HPDE6-E6E7 (cell line): ENCODE measurements at regions not wholly inside any gene's neighbourhood (a gene's known extent, or its start where the extent isn't known, plus 50 kb on each side); places are given as distances from the start of the nearest gene placed in this dataset.
"Not testable (repeated sequence)": the region's sequence is repeated elsewhere in the genome, so short reads cannot be mapped to it uniquely, and the experiment has no call there.

ENCODE experiments used
- DNase-seq: peaks from one replicate; pipeline ENCODE4 v3.0.0; 2011; ENCODE audit warnings: missing footprints; ENCODE audit errors: extremely low spot score

DNA sequence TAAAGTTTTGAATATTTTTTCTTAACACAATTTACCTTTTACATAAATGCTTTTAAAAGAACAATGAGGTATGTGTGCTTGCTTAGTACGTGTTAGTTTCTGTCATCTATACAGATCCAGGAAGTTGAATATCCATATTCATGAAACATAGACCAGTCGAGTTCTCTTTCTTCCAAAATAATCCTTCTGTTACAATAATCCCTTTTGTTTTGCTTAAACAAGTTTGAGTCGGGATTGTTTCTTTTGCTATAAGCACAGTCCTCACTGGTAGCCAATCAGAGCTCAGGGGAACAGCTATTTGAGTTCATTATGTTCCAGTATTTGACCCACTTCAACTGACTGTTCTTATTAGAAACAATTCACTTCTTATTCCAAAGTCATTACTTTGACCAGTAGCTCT is 214.7 kb upstream of the FLRT2 start:
- no peak for DNase-seq

DNA sequence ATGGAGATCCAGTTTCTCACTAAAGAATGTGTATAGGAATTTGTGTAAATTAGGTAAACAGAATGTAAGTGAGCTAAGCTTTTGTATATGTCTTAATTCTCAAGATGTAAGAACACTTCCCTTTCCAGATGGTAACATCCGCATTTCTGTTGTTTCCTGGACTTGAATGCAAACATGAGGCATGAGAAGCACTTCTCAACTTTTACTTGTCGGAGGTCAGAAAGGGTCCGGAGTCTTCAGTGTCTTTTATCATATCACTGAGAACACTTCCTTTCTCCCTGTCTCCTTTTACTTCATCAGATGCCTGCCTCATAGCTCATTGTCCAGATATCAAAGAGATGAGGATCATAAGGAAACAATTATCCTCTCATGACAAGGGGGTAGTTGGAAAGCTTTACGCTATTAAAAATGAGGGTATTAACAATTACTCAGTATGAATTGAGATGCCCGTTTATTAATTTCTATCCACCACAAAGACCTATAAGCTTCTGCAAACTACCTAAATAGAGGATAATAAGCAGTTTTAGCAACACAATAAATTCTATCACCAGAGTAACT is 214.1 kb upstream of the FLRT2 start:
- DNase-seq, result no peak

DNA sequence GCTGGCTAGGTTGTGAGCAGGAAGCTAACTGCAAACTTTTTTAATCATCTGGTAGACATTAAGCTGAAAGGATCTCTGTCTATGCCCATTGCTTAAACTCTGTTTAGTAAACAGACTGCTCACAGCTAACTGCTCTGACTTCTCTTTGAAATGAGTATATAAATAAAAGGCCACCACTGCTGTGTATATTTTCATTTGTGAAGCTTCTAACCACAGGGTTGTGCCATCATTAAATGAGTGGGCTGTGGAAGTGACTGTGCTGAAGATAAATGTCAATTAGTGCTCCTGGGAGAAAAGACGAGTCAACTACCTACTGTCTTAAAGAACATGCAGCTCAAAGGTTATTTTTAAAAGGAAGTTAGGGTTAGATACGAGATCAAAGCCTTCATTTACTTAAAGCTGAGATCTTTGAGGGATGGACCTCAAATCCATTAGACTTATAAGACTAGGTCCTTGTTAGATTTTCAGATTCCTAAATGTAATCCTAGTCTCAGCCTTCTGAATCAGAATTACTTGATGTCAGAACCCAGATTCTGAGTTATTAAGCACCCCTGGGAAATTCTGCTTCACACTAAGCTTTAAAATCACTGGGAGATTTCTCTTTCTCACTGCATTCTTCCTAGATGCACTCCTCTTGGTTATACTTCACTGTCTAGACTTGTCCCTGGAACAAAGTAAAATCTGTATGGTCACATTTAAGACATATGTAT is 213.1 kb upstream of the FLRT2 start:
- no peak for DNase-seq

DNA sequence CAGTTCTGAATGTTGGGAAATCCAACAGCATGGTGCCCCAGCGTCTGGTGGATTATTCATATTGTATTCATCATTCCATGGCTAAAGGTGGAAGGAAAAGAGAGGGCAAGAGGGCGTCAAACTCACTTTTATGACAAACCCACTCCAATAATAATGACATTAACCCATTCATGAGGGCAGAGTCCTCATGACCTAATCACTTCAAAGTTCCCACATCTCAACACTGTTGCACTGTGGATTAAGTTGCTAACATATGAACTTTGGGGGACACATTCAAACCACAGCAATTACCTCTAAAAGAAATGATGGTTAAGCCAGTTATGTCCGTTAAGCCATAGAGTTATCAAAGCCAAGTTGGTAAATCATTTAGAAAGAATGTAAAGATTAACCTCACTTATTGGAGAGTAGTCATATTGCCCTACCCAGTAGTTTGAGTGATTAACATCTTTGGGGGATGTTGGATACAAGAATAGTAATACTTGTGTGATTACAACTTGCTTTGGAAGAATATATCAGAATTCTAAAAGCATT is 212.4 kb upstream of the FLRT2 start:
- no peak for DNase-seq

DNA sequence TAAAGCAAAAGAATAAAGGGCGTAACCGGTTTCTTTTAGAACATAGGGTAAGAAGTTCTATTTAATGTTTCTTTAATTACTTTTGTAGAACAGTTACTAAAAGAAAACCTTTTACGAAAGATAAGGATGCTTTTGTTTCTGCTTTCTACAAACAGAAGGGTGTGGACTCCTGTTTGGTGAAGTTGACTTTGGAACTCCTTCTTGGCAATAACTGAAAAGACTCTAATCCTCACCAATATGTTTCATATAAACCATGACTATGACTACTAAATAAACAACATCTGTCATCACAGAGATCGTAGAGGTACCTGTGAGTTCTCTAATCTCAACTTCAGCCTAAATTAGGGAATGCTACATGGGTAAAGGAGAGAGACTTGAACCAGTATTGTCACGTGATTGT is 210.8 kb upstream of the FLRT2 start:
- DNase-seq, result no peak

DNA sequence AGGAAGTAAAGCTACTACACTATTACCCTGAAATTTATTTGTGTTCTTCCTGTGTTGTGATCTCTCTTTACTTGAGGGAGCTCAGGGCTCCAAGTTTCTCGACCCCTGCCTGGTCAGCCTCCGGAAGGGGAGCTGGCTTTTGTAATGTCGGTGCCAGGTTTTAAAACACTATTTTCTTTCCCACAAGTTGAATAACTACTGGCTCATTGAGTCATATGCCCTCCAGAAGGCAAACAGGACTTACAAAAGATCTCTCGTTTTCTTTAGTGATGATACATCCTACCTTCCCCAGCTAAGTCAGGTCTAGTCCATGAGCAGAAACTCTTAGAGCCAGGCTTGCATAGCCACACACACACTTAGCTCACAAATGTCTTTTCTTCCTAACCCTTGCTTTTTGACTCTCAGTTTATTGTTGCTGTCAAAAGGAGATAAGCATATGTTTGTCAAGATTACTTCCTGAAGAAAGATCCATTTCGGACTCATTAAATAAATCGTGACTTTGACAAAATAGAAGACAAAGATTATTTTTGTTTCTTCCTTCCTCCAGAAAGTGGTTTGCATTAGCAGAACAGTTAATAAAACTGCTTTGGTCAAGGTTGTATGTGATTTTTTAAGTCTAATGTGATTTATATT is 209.8 kb upstream of the FLRT2 start:
- DNase-seq, result peak; percentile 58

DNA sequence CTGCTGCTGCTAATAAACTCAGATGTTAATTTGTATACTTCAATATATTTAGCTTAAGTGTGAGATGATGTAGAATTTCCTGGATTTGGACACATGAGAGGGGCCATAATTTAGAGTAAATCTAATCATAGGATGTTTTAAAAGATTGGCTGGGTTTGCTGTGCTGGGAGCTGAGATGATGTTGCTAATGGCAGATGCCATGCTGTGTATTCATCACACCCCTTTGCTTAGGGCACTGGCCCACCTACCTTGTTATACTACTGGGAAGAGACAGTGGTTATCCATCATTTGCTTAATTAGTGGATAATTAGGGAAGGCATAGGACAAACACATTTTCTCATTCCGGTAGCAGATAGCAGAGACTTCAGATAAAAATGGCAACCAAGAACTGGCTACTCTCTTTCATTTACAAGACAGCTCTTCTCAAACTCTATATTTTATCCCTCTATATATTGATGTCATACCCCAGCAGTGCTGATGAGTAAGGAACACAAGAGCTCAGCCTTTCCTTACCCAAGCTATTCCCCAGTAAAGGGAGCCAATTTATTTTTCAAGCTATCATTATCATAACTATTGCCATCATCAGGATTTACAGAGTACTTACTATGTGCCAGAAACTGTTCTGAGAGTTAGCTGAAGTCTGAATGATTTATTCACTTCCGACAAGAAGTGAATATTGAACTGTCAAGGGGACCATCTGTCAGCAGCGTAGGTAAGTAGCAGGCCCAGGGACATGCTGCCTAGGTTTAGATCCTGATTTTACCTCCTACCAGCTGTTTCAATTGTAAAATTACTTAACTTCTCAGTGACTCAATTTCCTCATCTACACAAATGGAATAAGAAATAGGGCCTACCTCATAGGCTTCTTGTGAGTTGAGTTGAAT is 204.6 kb upstream of the FLRT2 start:
- no peak for DNase-seq

DNA sequence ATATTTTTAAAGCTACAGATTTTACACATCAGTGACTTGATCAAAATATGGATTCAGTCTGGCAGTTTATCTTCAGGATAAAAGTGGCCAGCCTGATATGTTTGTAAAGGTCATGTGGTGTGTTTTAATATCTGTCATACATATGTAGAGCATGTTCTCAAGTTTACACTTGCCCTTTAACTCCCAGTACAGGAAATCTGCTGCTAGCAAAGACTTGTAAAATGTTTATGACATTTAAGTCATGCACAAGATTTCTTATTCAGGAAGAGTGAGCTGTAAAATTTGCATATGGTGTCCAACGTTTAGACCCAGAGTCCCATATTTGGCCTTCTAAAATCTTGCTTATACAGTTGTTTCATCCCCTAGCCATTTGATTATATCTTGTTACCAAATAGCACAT is 197.5 kb upstream of the FLRT2 start:
- peak; percentile 15 for DNase-seq

DNA sequence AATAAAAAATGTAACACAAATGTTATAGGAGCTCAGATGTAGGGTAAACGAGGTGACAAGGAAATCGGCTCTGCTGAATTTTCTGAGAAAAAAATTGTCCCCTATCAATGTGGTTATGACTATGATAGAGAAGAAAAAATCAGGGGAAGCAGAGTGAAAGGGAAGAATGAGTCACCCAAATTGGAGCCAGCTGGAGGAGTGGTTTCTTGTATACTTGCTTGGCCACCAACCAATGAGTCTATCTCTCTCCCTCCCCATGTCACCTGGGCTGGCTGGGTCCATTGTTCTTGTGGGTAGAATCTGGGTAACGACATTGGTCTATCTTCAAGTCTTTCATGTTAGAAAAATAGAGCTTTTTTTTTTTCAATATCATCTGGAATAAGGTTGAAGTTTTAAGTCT is 196.6 kb upstream of the FLRT2 start:
- peak; percentile 53 for DNase-seq

DNA sequence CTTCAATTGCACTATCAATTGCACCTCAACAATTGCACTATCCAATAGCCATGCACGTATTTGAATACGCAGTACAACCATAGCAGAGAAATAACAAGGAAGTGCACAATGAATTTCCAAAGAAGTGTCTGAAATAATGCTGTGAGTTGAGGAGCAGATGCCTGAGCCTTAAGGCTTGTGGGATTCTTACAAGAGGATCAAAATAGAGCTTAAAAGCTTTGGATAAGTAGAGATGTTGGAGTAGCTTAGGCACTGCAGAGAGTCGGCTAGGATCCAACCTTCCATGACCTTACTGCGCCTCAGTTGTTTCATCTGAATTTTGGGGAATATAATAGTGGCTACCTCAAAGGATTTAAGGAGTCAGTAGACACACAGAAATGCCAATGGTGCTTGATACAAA is 196.1 kb upstream of the FLRT2 start:
- no peak for DNase-seq

DNA sequence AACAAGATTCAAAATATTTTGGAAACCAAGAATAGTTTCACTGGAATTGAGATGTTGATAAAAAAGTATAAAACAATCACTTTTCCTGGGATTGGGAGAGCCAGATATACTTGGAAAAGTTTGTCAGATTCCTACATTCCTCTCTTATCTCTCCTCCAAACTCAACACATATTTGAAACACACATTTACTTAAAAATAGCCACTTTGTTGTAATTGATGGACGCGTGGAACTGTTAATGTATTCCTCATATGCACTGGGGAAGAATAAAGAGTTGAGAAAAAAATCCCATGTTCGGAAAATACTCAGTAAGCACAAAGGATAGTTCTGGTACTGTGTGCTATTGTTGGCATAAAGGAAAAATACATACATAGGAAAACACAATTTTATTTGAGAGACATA is 195.6 kb upstream of the FLRT2 start:
- DNase-seq, result no peak

DNA sequence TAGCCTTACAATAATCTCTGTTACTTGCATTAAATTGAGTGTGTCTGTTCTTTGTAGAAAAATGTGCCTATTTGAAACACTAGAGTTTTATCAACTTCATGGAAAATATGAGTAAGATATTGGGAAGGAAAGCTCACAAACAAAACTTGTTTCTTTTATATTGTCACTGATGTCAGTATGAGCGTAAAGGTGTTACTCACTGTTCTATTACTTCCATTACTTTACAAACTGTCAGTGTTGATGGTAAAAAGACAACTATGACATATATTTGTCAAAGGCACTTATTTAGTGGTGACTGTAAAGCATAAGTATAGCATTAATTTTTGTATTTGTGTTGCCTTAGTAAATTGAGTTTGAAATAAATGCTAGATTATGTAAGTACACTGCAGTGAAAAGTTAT is 193.7 kb upstream of the FLRT2 start:
- no peak for DNase-seq

DNA sequence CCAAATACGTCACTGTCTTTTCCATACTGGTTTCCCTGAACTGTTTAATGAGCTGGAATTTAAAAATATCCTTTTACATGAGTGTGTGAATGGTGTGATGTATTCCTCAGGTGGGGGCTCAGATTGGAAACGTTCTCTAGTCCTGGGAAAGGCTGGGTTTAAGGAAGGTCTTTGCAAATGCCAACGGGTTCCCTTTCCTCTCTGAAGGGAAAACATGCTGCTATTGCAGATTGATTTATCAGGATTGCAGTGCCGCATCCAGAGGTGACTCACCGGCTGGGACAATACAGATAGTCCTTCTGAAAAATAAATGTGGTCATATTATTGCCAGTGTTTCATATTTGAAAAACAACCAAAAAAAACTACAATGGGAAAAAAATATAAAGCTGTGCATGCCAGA is 193.1 kb upstream of the FLRT2 start:
- DNase-seq, result no peak

DNA sequence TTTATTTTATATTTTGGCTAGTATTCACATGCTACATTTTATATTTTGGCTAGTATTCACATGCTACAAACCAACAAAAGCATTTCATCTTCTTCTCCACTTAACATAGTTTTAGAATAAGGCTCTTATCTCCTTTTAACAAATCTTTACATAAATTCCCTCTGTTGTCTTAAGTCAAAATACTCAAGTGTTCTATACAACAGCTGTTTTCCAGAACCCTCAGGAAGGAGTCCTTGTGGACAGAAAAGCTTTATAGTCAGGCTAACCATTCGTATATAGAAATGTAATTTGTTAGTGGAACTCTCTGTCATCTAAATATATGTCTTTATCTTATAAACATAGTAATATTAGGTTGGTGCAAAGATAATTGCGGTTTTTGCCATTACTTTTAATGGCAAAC is 191.0 kb upstream of the FLRT2 start:
- no peak for DNase-seq

DNA sequence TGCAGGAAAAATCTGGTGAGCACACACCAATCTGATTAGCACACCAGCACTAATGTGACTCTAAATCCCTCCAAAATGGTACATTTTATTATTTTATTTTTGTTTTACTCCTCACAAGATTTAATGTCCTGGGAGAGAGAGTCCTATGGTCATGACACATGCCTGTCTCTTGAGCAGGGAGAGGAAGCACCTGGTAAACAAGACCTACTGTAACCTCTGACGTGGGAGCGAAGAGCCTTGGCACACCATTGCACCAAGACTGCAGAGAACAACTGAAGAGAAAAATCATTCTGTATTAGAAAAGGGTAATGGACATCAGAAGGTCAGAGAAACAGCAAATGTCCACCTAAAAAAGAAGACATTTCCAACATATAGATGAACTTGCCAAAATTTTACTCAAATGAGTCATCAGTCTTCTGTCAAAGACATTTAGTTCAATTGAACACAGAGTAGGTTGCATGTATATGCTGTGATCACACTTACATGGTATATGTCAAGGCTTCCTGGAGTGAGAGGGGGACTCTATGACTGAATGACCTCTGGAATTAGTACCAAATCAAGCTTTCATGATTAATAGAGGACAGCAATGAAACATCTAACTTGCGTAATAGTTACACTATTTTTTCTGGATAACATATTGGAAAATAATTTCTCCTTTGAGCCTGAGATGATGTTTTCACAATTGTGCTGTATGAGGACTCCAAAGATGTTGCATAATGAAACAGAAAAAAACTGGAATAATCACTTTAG is 186.9 kb upstream of the FLRT2 start:
- DNase-seq, result no peak

DNA sequence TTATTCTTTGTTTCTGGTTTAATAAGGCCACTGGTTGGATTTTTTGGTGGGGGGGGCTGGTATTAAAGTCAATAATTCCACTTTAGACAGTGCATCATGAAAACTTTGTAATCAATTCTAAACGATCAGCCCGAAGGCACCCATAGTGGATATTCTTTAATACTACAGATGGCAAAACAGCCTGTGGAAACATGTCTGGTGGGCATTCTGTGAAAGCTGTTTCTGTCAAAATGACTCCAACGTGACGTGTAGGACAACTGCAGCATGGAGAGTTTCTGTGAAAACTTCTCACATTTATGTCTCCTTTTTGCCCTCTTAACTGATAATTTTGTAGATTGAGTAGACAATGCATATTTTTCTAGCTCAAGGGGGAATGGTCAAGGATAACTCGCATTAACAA is 185.8 kb upstream of the FLRT2 start:
- DNase-seq, result no peak

DNA sequence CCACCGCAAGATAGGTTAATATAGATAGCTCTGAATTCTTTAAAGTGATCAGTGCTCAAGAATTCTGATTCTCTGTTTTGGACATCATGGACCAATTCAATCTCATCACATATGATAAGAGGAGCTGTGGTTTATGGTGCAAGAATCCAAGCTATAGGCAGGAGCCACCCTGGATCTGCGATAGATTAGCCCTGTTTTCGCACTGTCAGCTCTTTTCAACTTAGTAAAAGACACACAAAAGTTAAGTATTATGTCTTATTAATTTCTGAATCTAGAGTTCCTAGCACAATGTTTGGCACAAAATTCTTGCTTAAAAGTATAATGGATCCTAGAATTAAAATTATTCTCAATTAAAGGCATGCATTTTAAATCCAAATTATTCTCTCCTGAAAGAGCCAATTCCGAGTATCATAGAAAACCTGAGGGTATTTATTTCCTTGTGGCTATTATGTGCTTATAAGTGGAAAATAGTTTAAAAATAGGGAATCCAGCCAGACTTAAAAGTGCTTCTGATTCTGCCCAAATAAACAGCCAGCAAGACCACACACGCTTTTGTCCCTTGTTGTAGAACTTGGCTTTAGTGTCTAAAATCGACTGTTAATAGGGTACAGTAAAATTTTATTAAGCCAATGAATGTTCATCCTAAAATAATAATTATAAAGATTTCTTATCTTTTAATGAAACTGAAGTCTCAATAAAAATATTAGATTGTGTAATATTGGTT is 184.9 kb upstream of the FLRT2 start:
- DNase-seq, result no peak

DNA sequence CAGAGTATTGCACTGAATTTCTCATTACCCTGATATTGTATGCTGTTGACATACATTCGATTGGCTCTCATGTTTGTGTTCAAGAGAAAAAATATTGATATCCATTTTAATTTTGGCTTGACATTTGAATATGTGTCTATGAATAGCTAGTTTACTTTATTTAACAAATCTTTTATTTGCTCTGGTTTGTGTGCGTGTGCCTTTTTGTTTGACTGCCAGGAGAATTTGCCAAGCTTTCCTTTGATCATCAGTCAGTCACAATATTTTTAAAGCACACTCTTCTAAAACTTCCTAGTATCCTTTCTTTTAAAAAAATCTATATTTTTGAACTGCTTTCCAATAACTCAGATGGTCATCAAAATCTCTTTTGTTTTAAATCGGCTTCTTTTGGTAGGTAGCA is 179.3 kb upstream of the FLRT2 start:
- no peak for DNase-seq

DNA sequence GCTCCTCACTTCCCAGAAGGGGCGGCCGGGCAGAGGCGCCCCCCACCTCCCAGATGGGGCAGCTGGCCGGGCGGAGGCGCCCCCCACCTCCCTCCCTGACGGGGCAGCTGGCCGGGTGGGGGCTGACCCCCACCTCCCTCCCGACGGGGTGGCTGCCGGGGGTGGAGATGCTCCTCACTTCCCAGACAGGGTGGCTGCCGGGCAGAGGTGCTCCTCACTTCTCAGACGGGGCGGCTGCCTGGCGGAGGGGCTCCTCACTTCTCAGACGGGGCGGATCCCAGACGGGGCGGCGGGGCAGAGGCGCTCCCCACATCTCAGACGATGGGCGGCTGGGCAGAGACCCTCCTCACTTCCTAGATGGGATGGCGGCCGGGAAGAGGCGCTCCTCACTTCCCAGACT is 177.4 kb upstream of the FLRT2 start:
- not testable (repeated sequence) for DNase-seq

DNA sequence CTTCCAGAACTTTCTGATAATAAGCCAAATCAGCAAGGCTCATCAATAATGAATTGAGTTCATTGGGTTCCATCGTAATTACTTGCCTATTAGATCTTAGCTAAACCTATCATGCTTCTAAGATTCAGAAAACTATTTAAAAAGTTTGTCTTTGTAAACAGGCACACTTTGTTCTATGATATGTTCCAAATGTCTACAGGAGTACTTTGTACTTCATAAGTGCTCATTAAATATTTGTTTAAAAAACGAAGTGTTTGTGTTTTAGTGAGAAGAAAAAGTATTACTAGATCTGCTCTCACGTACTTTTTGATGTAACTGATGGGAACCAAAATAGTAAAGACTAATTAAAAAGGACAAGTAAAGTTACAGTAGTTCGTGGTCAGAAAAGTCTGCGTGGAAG is 172.8 kb upstream of the FLRT2 start:
- no peak for DNase-seq
